ENCODE measurements at regions not wholly inside any gene's neighbourhood (a gene's known extent, or its start where the extent isn't known, plus 50 kb on each side); places are given as distances from the start of the nearest gene placed in this dataset.
A peak's percentile ranks its signal among the peaks of the same experiment; 100 is the strongest.

GRCh38 chr21:27306206-27306605 lies 339.3 kb upstream of the ADAMTS5 start:
- no peak for DNase-seq (ENCODE audit: low spot score)

DNA sequence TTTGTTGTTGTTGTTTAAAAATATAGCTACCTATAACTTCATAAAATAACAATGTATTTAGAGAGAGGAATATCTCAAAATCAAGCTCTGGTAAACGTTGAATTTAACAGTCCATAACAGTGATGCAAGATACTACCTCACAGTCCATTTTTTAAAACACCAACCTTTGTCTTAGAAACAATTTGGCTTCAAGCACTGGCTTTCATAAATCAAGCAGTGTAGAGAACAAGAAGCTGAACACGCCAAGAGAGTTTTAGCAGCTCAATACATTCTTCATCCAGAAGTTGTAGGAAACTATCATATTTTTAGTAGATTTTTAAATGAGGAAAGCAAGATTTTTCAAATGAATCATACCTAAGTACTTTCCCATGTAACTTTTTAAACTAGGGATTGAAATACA lies 334.3 kb upstream of the ADAMTS5 start:
- DNase-seq (ENCODE audit: low spot score): no peak

DNA sequence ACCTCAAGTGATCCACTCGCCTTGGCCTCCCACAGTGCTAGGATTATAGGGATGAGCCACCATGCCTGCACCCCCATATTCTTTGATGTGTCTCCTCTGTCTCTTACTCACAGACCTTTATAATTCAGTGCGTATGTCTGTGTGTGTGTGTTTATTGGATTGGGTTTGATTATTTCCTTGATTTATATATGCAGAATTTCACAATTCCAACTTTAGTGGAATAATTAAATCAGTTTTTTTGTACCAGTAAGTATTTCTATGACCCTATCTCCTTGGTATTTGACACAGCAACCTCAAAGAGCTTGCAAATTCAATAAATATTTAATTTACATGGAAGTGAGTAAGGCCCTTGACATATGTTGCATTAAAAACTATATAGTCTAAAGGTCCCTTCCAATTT lies 333.9 kb upstream of the ADAMTS5 start:
- no peak for DNase-seq (ENCODE audit: low spot score)

GRCh38 chr21:27298465-27298864 lies 331.6 kb upstream of the ADAMTS5 start:
- DNase-seq (ENCODE audit: low spot score): no peak

DNA sequence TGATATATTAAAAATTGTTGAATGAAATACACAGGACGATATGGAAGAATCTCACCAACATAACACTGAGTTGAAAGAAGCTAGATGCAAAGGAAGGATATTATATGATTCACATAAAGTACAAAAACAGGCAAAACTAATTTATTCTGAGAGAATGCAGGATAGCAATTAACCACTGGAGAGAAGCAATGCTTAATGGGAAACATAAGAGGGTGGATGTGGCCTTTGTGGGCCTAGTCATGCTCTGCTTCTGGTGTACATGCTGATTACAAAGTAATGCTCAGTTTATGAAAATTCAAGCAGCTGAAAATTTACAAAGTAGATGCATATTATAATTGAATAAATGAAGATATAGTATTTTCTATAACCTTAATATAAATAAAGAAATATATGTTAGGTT lies 326.4 kb upstream of the ADAMTS5 start:
- no peak for DNase-seq (ENCODE audit: low spot score)

DNA sequence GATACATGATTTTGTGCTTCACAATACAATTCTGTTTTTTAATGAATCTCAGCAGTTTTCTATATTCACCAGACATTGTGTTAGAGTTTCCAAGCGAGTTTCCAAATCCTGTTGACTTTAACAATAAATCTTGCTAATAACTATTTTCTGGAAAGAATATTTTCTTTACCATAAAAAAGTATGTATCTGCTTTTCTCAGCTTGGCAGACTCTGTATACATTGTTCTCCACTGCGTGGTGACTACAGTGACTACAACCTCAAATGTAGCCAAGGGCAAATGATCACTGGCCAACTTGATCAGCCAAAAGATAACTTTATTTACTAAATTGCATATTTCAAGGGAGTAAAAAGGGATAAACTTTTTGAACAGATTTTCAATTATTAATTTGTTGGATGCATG lies 325.9 kb upstream of the ADAMTS5 start:
- DNase-seq (ENCODE audit: low spot score): no peak

GRCh38 chr21:27292229-27292628 lies 325.3 kb upstream of the ADAMTS5 start:
- DNase-seq (ENCODE audit: low spot score): no peak

DNA sequence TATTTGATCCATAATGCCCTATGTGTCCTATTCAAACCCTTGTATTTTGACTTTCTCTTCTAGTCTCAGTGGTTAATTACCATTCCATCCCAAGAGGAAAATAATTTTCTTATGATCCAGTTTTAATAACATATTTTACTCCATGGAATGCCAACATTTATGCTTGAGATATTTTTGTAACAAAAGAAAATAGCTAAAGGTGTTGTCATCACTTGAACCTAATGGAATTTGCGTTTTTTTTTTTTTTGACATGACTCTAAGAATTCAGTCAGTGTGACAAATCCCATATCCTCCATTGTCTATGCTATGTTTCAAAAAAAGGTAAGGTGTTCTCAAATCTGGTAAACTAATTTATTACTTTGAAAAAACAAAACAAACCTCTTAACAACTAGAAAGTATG lies 324.1 kb upstream of the ADAMTS5 start:
- DNase-seq (ENCODE audit: low spot score): peak; percentile 10

- DNase-seq (ENCODE audit: low spot score): no peak
These were observed 323.1 kb upstream of the ADAMTS5 start for GRCh38 chr21:27290028-27290427.

GRCh38 chr21:27286760-27287159 lies 319.9 kb upstream of the ADAMTS5 start:
- no peak for DNase-seq (ENCODE audit: low spot score)

GRCh38 chr21:27277110-27277509 lies 310.2 kb upstream of the ADAMTS5 start:
- no peak for DNase-seq (ENCODE audit: low spot score)

- peak; percentile 48 for DNase-seq (ENCODE audit: low spot score)
These were observed 308.5 kb upstream of the ADAMTS5 start for GRCh38 chr21:27275294-27275927.

- DNase-seq (ENCODE audit: low spot score): peak; percentile 41
These were observed 302.8 kb upstream of the ADAMTS5 start for GRCh38 chr21:27269644-27270043.

DNA sequence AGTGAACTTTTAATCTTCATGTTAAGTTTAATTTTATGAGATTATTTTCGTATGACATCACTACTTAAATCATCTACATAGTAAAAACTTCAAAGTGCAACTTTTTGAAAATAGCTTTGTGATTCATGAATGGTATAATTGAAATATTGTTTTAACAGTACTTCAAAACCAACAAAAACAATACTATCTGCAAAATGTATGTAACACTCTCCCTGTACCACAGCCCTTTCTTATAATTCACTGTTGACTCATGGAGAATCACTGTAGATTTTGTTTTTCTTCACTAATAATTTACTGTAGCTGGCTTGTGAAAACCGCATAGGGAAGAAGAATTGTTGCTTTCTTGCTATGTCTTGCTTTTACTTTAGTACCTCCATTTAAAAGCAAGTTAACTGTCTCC lies 301.4 kb upstream of the ADAMTS5 start:
- no peak for DNase-seq (ENCODE audit: low spot score)

GRCh38 chr21:27265949-27266348 lies 299.1 kb upstream of the ADAMTS5 start:
- DNase-seq (ENCODE audit: low spot score): no peak

DNA sequence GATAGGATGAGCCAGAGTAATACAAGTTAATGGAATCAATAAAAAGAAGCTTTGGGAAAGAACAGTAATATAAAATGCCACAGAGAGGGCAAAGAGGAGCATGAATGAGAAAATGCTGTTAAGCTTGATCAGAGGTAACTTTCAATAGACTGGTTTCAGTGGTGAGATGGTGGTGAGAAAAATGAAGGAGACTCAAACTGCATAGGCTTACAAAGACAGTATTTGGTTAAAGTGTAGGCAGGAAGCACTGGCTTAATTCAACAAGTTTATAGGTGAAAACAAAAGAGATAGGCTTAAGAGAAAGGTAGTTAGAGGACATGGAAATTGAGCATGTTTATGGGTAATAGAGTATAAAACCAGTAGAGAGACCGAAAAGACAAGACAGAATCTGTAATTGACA lies 298.6 kb upstream of the ADAMTS5 start:
- no peak for DNase-seq (ENCODE audit: low spot score)

GRCh38 chr21:27261676-27262075 lies 294.8 kb upstream of the ADAMTS5 start:
- DNase-seq (ENCODE audit: low spot score): no peak

DNA sequence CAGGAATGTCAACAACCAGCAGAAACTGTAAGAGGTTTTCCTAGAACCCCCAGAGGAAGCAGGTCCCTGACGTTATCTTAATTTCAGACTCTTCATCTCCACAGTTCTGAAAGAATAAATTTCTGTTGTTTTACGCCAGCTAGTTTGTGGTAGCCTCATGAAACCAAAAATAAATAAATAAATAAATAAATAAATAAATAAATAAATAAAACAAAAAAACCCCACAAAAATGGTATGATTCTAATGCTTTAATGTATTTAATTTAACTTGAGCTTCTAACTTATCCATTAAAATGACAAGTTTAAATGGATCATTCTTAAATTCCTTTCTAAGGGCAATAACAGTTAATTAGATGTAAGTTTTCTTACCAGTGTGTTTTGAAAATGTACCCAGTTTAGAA lies 293.8 kb upstream of the ADAMTS5 start:
- DNase-seq (ENCODE audit: low spot score): no peak

- no peak for DNase-seq (ENCODE audit: low spot score)
These were observed 292.0 kb upstream of the ADAMTS5 start for GRCh38 chr21:27258742-27259448.

DNA sequence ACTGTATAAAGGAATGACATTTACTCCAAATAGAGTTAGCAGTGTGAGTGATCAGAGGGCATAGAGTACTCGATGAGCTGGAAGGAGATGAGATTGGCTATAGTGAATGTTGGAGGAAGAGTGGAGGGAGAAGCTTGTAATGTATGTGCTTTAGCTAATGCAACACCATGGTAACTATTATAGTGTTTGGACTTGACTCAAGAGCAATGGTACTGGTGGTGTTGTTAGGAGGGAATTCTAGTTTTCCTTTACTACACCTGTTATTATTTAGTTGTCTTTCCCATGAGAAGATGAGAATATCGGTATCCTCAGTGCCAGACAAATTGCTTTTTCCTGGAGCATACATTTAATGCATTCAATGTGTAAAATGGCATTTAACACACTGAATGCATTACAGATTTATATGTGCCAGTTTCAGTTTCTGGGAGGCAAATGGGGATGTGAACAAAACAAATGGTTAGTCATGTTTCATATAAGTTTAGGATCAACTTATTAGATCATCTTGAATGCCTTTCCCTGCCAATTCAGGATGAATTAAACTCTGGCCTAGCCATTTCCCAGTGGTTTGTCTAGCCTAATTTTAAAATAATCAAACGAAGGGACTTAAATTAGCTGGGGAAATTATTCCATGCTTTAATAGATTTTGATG lies 291.1 kb upstream of the ADAMTS5 start:
- DNase-seq (ENCODE audit: low spot score): no peak

DNA sequence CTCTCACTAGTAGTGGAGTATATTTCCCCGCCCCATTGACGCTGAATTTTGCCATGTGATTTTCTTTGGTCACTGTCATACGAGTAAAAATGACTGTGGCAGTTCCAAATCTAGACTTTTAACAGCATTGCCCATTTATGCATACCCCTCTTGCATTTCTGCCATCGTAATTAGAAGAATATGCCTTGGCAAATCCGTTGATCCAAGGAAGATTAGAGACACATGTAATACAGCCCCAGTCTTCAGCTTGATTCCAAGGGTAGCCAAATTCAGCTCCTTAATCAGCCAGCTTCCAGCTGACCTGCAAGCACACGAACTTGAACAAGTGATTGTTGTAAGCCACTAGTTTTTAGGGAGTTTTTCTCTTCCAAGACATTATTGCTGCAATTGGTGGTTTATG lies 290.3 kb upstream of the ADAMTS5 start:
- no peak for DNase-seq (ENCODE audit: low spot score)

- DNase-seq (ENCODE audit: low spot score): no peak
These were observed 284.9 kb upstream of the ADAMTS5 start for GRCh38 chr21:27251752-27252151.

DNA sequence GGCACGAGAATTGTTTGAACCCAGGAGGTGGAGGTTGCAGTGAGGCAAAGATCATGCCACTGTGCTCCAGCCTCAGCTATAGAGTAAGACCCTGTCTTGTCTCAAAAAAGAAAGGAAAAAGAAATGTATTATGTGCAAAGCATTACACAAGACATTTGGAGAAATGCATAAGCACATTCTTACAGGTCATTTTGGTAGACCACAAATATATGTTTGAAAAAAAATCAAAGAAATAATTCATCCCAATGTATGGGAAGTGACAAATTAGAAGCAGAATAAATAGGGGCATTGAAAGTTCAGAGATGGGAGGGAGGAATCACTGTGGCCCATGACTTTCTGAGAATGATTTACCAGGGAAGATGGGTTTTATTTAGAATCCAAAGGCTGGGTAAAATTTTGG lies 283.5 kb upstream of the ADAMTS5 start:
- no peak for DNase-seq (ENCODE audit: low spot score)

- no peak for DNase-seq (ENCODE audit: low spot score)
These were observed 281.9 kb upstream of the ADAMTS5 start for GRCh38 chr21:27248814-27249213.
